Neuron (in vitro differentiated cells): ENCODE measurements at regions not wholly inside any gene's neighbourhood (a gene's known extent, or its start where the extent isn't known, plus 50 kb on each side); places are given as distances from the start of the nearest gene placed in this dataset.

Source experiments
- H2AFZ ChIP-seq: one replicate; pipeline ENCODE4 v1.6.1; 2013; ENCODE audit warnings: low read depth, mild to moderate bottlenecking, inconsistent platforms, low read length, moderate library complexity
- H3K27me3 ChIP-seq: one replicate; pipeline ENCODE4 v1.6.1; 2013; ENCODE audit warnings: low read length; ENCODE audit not compliant: insufficient read depth
- H3K36me3 ChIP-seq: one replicate; pipeline ENCODE4 v1.6.1; 2013; ENCODE audit warnings: low read length; ENCODE audit not compliant: insufficient read depth
- H3K4me1 ChIP-seq: one replicate; pipeline ENCODE4 v1.6.1; 2013; ENCODE audit warnings: low read length; ENCODE audit not compliant: insufficient read depth
- H3K4me3 ChIP-seq: 2 replicates; pipeline ENCODE4 v1.5.1; 2013; ENCODE audit warnings: mild to moderate bottlenecking, low read length, moderate library complexity
- H3K9me3 ChIP-seq: one replicate; pipeline ENCODE4 v1.6.1; 2013; ENCODE audit warnings: low read length

DNA sequence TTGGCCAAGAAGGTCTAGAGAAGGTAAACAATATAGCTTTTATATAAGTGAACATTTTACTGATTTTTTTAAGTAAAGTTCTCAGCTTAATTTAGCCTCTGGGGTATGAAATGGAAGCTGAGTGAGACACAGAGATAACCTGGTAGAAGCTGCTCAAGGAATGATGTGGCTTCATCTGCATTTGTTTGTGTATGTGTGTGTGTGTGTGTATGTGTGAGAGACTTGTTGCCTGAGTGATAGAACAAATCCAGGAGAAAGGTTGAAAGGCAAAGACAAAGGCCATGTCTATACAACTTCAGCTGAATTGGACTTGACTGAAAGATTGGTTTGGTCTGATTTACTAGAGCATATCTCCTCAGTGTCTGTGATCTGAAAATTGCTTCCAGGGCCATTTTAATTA, 63.6 kb downstream of the PCDH7 start:
- no peaks in the 10 kb centered on the region for H3K27me3 ChIP-seq
- no peaks in the 10 kb centered on the region for H3K4me1 ChIP-seq
- no peak overlapping the region for H3K4me3 ChIP-seq
- H3K36me3 ChIP-seq: no peaks in the 10 kb centered on the region
- H3K9me3 ChIP-seq: no peaks in the 10 kb centered on the region
- peak overlapping the region; percentile 22 for H2AFZ ChIP-seq

DNA sequence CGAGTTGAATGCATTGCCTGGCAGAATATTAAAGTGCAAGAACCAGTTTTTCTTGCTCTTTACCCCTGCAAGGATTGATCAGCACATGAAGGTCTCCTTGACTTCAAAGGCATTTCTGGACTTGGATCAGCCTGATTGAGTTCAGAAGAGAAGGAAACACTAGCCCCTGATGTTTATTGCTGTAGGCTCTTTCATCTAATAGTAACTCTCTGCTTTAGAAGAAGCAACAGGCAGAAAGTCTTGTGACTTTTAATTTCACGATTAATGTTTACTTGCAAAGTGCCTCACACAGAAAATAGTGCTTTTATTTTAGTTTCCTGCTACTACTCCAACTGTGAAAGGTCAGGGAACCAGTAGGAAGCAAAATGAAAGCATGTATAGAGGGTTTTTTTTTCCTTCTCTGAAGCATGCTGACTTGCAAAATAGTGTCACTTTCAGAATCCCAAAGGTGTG, 69.1 kb downstream of the PCDH7 start:
- H3K9me3 ChIP-seq: no peaks in the 10 kb centered on the region
- no peaks in the 10 kb centered on the region for H3K36me3 ChIP-seq
- no peak overlapping the region for H3K4me3 ChIP-seq
- H3K27me3 ChIP-seq: no peaks in the 10 kb centered on the region
- peaks cover 29% of the 10 kb centered on the region for H3K4me1 ChIP-seq
- peak overlapping the region; percentile 40 for H2AFZ ChIP-seq

- no peaks in the 10 kb centered on the region for H3K36me3 ChIP-seq
- peaks cover 33% of the 10 kb centered on the region for H3K4me1 ChIP-seq
- H2AFZ ChIP-seq: no peak overlapping the region
- H3K27me3 ChIP-seq: no peaks in the 10 kb centered on the region
- H3K9me3 ChIP-seq: no peaks in the 10 kb centered on the region
- H3K4me3 ChIP-seq: no peak overlapping the region
Measured at GRCh38 chr4:30790123-30790522, 70.0 kb downstream of the PCDH7 start.

GRCh38 chr4:30790998-30791397, 70.8 kb downstream of the PCDH7 start:
- Histone ChIP-seq H3K36me3 (no peaks in the 10 kb centered on the region), H3K4me3 (no peak overlapping the region), H3K27me3 (no peaks in the 10 kb centered on the region), H3K9me3 (no peaks in the 10 kb centered on the region), H3K4me1 (peaks cover 33% of the 10 kb centered on the region), H2AFZ (no peak overlapping the region)

GRCh38 chr4:30792601-30793000, 72.4 kb downstream of the PCDH7 start:
- Histone ChIP-seq H3K27me3 (no peaks in the 10 kb centered on the region), H3K4me1 (peaks cover 33% of the 10 kb centered on the region), H3K36me3 (no peaks in the 10 kb centered on the region), H3K4me3 (no peak overlapping the region), H3K9me3 (no peaks in the 10 kb centered on the region), H2AFZ (no peak overlapping the region)

DNA sequence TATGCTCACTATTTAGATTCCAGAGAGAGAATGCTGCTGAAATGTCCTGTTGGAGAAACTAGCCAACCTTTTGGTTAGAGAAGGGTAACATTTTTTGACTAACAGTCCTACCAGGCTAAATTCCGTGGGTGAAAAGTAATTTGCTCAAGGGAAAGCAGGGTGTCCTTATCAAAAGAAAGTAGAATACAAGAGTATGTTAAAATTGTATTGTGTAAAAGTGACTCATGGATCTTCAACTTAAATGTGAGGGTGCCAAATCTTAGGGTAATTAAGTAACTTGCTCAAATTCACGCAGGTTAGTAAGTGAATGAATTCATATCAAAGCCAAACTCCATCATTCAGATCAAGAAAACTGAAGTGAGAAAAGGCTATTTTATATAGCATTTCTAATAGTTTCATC, 81.7 kb downstream of the PCDH7 start:
- no peaks in the 10 kb centered on the region for H3K27me3 ChIP-seq
- peaks cover 2% of the 10 kb centered on the region for H3K9me3 ChIP-seq
- no peaks in the 10 kb centered on the region for H3K4me1 ChIP-seq
- no peak overlapping the region for H3K4me3 ChIP-seq
- no peak overlapping the region for H2AFZ ChIP-seq
- H3K36me3 ChIP-seq: no peaks in the 10 kb centered on the region

GRCh38 chr4:30802622-30803323, 82.6 kb downstream of the PCDH7 start:
- Histone ChIP-seq H3K36me3 (no peaks in the 10 kb centered on the region), H2AFZ (no peak overlapping the region), H3K4me3 (no peak overlapping the region), H3K27me3 (no peaks in the 10 kb centered on the region), H3K4me1 (no peaks in the 10 kb centered on the region), H3K9me3 (peaks cover 2% of the 10 kb centered on the region)

DNA sequence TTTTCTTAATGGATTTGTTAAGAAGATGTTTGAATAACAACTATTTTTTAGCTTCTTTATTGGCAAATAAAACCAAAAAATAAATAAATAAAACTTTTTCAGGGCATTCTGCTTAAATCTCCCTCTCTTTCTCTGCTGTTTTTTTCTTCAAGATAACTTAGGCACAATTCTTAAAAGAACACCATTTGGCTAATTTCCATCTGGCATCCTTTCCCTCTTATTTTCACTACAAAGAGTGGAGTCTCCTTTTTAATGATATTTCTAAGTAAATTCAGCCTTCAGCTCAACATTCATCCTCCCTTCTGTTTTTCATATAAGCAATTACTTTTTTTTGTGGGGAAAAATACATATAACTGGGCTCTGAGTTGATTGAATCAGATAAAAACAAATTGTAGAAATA, 88.1 kb downstream of the PCDH7 start:
- Histone ChIP-seq H3K4me1 (no peaks in the 10 kb centered on the region), H2AFZ (no peak overlapping the region), H3K36me3 (no peaks in the 10 kb centered on the region), H3K27me3 (no peaks in the 10 kb centered on the region), H3K4me3 (no peak overlapping the region), H3K9me3 (peaks cover 2% of the 10 kb centered on the region)

GRCh38 chr4:30811296-30811695, 91.1 kb downstream of the PCDH7 start:
- Histone ChIP-seq H3K27me3 (no peaks in the 10 kb centered on the region), H3K9me3 (no peaks in the 10 kb centered on the region), H3K4me3 (no peak overlapping the region), H2AFZ (no peak overlapping the region), H3K4me1 (no peaks in the 10 kb centered on the region), H3K36me3 (no peaks in the 10 kb centered on the region)

- H3K9me3 ChIP-seq: no peaks in the 10 kb centered on the region
- no peaks in the 10 kb centered on the region for H3K4me1 ChIP-seq
- no peaks in the 10 kb centered on the region for H3K27me3 ChIP-seq
- no peak overlapping the region for H3K4me3 ChIP-seq
- no peak overlapping the region for H2AFZ ChIP-seq
- no peaks in the 10 kb centered on the region for H3K36me3 ChIP-seq
Measured at GRCh38 chr4:30815685-30816084, 95.5 kb downstream of the PCDH7 start.

GRCh38 chr4:30817447-30817846, 97.3 kb downstream of the PCDH7 start:
- no peaks in the 10 kb centered on the region for H3K36me3 ChIP-seq
- H3K9me3 ChIP-seq: no peaks in the 10 kb centered on the region
- H3K4me3 ChIP-seq: no peak overlapping the region
- peaks cover 6% of the 10 kb centered on the region for H3K4me1 ChIP-seq
- no peak overlapping the region for H2AFZ ChIP-seq
- H3K27me3 ChIP-seq: no peaks in the 10 kb centered on the region

GRCh38 chr4:30818541-30818940, 98.4 kb downstream of the PCDH7 start:
- no peaks in the 10 kb centered on the region for H3K27me3 ChIP-seq
- no peaks in the 10 kb centered on the region for H3K9me3 ChIP-seq
- no peaks in the 10 kb centered on the region for H3K36me3 ChIP-seq
- H2AFZ ChIP-seq: no peak overlapping the region
- peaks cover 6% of the 10 kb centered on the region for H3K4me1 ChIP-seq
- H3K4me3 ChIP-seq: no peak overlapping the region

DNA sequence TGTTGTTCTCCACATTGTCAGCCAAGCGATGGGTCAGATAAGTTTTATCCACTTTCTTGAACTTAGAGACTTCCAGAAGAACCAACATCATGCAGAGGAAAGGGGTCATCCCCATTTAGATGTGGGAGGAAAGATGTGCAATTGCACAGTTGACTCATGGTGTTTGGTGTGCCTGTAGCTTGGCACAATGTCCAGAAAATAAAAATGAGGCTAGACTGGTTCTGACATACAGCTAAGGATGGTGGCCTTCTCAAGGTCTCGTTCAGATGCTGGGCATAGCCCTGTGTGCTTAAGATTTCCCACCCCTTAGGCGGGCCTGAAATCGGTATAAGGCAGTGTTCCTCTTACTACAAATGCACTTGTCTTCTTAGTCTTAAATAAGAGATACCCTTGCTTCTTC, 101.1 kb downstream of the PCDH7 start:
- no peaks in the 10 kb centered on the region for H3K36me3 ChIP-seq
- H3K27me3 ChIP-seq: no peaks in the 10 kb centered on the region
- no peaks in the 10 kb centered on the region for H3K9me3 ChIP-seq
- no peak overlapping the region for H2AFZ ChIP-seq
- H3K4me1 ChIP-seq: peaks cover 6% of the 10 kb centered on the region
- H3K4me3 ChIP-seq: no peak overlapping the region
